Coronary artery (tissue), 2 donors: ENCODE measurements at regions not wholly inside any gene's neighbourhood (a gene's known extent, or its start where the extent isn't known, plus 50 kb on each side); places are given as distances from the start of the nearest gene placed in this dataset.

Experiments
- DNase-seq: peaks from one replicate; pipeline ENCODE4 v3.0.0-alpha.2; 2017; ENCODE audit warnings: low spot score
- H3K27ac ChIP-seq, 2 donors: fragments of 200-600 bp; sonication (generic); one replicate each; pipeline ENCODE4 v1.5.1; 2016 to 2019
- H3K4me3 ChIP-seq: fragments of 200-600 bp; sonication (generic); 2 replicates; pipeline ENCODE4 v1.5.1; 2016; ENCODE audit warnings: mild to moderate bottlenecking, moderate library complexity
- TF ChIP-seq, protein P1 (sequence below): fragments of 200-600 bp; sonication (generic); IDR thresholded peaks from one replicate; pipeline ENCODE4 v1.5.1; 2019; ENCODE audit warnings: antibody characterized with exemption

- Histone ChIP-seq H3K27ac (no peak overlapping the region), H3K4me3 (no peak overlapping the region)
- TF ChIP-seq, protein P1, sequence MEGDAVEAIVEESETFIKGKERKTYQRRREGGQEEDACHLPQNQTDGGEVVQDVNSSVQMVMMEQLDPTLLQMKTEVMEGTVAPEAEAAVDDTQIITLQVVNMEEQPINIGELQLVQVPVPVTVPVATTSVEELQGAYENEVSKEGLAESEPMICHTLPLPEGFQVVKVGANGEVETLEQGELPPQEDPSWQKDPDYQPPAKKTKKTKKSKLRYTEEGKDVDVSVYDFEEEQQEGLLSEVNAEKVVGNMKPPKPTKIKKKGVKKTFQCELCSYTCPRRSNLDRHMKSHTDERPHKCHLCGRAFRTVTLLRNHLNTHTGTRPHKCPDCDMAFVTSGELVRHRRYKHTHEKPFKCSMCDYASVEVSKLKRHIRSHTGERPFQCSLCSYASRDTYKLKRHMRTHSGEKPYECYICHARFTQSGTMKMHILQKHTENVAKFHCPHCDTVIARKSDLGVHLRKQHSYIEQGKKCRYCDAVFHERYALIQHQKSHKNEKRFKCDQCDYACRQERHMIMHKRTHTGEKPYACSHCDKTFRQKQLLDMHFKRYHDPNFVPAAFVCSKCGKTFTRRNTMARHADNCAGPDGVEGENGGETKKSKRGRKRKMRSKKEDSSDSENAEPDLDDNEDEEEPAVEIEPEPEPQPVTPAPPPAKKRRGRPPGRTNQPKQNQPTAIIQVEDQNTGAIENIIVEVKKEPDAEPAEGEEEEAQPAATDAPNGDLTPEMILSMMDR, result no peak
- no peak for DNase-seq
These were observed 831.5 kb upstream of the CELF4 start for GRCh38 chr18:38397094-38397493.

DNA sequence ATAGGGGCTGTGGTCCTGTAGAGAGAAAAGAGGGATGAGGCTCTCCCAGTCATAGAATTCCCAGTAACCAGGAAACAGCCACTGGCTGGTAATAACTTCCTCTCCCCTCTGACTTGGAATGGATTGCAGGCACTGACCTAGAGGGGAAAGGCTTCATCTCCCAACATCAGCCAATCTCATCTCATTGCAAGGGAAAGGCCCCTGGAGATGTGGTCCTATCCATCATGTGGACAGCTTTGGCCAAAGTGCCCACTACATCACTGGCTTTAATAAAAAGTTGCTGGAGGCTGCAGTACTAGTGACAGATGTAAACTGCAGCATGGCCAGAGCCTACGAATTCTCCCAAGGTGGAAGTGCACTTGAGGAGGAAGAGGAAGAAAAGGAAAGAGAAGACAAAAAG, 820.5 kb upstream of the CELF4 start:
- no peak overlapping the region for H3K4me3 ChIP-seq
- H3K27ac ChIP-seq, result no peak overlapping the region
- TF ChIP-seq, protein P1, result no peak
- no peak for DNase-seq

DNA sequence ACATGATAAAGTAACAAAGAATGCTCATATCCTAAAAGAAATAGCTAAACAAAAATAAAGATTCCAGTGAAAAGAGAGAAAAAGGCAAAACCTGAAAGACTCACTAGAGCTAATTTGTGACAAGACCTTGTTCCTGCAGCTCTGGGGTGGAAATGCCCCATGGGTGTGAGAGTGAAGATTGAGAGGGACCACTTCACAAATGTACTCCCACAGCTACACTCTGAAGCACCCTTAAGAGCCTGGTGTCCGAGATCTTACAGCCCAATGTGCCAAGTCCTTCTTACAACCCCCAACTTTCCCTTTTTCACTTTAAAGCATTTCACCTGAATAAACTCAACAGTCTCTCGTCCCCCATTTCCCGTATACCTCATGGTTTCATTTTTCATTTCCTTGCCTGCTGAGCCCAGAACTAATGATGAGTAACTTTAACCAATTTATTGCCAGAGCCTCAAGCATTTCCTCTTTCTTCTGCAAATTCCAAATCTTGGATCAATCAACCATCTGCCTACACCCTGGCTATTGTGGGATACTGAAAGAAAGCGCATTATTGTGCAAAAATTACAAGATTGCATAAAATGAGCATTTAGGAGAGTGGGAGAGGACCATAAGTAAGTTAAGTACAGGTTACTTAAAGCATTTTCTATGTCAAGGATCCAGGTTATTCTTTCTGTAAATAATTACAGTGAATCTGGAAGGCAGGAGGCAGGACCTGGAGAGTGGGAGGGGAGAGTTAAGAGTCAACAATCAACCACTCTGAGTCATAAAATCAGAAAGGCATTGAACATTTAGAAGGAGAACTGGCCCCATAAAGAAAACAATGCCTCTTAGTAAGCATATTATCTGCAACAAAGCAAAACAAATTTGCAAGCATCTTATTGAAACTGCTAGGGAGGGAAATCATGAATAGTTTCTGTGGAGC, 804.4 kb upstream of the CELF4 start:
- TF ChIP-seq, protein P1, result no peak
- no peak for DNase-seq
- no peak overlapping the region for H3K27ac ChIP-seq
- no peak overlapping the region for H3K4me3 ChIP-seq

- no peak for DNase-seq
- Histone ChIP-seq H3K27ac (no peak overlapping the region), H3K4me3 (no peak overlapping the region)
- TF ChIP-seq, protein P1, result no peak
These were observed 803.3 kb upstream of the CELF4 start for GRCh38 chr18:38368886-38369285.

GRCh38 chr18:38368246-38368645, 802.6 kb upstream of the CELF4 start:
- no peak overlapping the region for H3K27ac ChIP-seq
- DNase-seq, result no peak
- H3K4me3 ChIP-seq, result no peak overlapping the region
- TF ChIP-seq, protein P1, result no peak

GRCh38 chr18:38367473-38367872, 801.9 kb upstream of the CELF4 start:
- no peak overlapping the region for H3K4me3 ChIP-seq
- no peak overlapping the region for H3K27ac ChIP-seq
- DNase-seq, result no peak
- TF ChIP-seq, protein P1, result no peak

DNA sequence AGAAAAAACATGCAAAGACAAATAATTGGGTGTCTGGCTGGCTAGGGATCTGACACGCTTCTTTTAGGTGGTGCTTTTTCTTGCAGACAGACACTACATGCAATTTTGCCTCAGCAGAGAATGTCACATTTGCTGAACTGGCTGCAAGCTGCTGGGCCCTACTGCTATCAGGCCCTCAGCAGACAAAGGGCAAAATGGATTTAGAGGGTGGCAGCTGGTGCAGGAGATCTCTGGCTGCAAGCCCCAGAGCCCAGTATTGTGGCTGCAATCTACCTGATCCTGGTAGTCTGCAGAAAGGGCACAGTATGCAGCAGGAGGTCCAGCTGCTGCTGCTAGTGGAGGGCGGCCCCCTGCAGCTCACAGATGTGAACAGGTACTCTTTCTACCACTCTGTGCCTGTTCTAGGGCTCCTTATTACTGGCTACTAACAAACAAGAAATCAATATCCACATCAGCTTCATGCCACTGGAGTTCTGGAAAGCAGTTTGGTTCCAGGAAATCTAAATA, 796.7 kb upstream of the CELF4 start:
- TF ChIP-seq, protein P1, result no peak
- no peak overlapping the region for H3K27ac ChIP-seq
- DNase-seq, result no peak

More for the DNA sequence above, 796.7 kb upstream of the CELF4 start:
- no peak overlapping the region for H3K4me3 ChIP-seq
